SU-DHL-6 (cell line): ENCODE measurements at regions not wholly inside any gene's neighbourhood (a gene's known extent, or its start where the extent isn't known, plus 50 kb on each side); places are given as distances from the start of the nearest gene placed in this dataset.

Experiments used
- EZH2phosphoT487 ChIP-seq: fragments of 200-600 bp; sonication (generic), shearing (Covaris generic); conservative IDR thresholded peaks from 2 replicates; pipeline ENCODE4 v1.6.1; 2018; ENCODE audit warnings: mild to moderate bottlenecking, antibody characterized with exemption, low read length, moderate library complexity, mixed read lengths
- TF ChIP-seq, protein P1 (sequence below): fragments of 200-600 bp; sonication (generic); IDR thresholded peaks from one replicate; pipeline ENCODE4 v1.5.1; 2017; ENCODE audit warnings: antibody characterized with exemption, mild to moderate bottlenecking, low read length, moderate library complexity; ENCODE audit not compliant: insufficient read depth, poor library complexity, severe bottlenecking

DNA sequence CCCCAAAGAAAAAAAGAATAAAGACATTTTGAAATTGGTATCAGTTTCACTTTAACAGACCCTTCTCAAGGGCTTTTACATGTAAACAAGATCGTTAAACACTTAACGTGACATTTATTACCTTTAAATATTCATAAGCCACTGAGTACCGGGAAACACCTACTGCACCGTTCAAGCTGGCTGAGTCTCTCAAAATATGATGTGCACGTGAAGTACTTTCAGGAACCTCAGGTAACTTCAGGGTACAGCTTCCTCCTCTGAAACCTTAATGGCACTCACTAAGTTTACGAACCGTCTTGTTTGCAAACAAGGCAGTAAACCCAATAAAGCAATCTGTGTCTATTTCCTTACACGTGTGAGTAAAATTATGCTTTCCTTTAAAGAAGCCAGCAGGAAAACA, 105.5 kb upstream of the TENM4 start:
- TF ChIP-seq, protein P1, sequence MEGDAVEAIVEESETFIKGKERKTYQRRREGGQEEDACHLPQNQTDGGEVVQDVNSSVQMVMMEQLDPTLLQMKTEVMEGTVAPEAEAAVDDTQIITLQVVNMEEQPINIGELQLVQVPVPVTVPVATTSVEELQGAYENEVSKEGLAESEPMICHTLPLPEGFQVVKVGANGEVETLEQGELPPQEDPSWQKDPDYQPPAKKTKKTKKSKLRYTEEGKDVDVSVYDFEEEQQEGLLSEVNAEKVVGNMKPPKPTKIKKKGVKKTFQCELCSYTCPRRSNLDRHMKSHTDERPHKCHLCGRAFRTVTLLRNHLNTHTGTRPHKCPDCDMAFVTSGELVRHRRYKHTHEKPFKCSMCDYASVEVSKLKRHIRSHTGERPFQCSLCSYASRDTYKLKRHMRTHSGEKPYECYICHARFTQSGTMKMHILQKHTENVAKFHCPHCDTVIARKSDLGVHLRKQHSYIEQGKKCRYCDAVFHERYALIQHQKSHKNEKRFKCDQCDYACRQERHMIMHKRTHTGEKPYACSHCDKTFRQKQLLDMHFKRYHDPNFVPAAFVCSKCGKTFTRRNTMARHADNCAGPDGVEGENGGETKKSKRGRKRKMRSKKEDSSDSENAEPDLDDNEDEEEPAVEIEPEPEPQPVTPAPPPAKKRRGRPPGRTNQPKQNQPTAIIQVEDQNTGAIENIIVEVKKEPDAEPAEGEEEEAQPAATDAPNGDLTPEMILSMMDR = no peak
- TF ChIP-seq EZH2phosphoT487 = no peak
